ENCODE measurements at regions not wholly inside any gene's neighbourhood (a gene's known extent, or its start where the extent isn't known, plus 50 kb on each side); places are given as distances from the start of the nearest gene placed in this dataset.
A peak's percentile ranks its signal among the peaks of the same experiment; 100 is the strongest.

DNA sequence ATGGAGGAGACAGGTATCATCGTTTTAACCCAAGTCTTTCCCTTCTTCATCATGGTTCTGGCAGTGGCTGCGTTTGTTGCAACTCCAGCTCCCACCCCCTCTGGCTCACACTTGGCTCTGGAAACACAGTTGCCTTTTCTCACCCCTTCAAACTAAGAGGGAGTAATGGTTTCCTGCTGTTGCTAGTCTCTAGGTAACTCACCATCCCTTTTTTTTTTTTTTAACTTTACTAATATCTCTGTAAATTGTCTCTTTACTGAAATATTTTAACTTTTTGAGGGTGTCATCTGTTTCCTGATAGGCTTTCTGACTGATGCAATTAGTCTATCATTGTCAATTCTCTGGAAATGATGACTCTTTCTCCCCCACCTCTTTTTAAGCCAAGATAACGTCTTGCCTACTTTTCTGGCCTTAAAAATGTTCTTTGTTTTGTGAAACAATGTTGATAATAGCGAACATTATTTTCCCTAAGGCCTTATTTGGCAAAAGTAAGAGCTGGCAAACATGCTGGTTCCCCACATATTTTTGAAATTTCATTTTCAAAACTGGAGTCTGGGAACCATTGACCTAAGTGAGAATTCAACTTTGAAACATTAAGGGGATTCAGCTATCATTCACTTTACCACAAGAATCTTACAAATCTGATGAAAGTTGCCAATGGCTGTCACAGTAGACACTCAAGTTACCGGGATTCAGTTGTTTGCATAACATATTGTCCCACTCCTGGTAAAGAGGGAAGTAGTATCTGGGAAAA is 85.3 kb downstream of the LEPR start:
- Histone ChIP-seq H3K4me3 (ENCODE audit: low read length) (no peak overlapping the region), H3K27me3 (ENCODE audit: control insufficient read depth, insufficient read depth, low read length) (no peaks in the 10 kb centered on the region), H3K4me1 (ENCODE audit: control insufficient read depth, insufficient read depth, low read length) (no peaks in the 10 kb centered on the region), H3K9me3 (replicated peaks; ENCODE audit: control insufficient read depth, low read depth, low read length) (no peaks in the 10 kb centered on the region), H3K36me3 (ENCODE audit: control insufficient read depth, insufficient read depth, low read length) (no peaks in the 10 kb centered on the region), H3K27ac (ENCODE audit: low read length) (no peak overlapping the region)
- peak; percentile 46 for DNase-seq
- 17% methylated on average over 1 of the region's 5 CpGs for WGBS (ENCODE audit: insufficient coverage)

DNA sequence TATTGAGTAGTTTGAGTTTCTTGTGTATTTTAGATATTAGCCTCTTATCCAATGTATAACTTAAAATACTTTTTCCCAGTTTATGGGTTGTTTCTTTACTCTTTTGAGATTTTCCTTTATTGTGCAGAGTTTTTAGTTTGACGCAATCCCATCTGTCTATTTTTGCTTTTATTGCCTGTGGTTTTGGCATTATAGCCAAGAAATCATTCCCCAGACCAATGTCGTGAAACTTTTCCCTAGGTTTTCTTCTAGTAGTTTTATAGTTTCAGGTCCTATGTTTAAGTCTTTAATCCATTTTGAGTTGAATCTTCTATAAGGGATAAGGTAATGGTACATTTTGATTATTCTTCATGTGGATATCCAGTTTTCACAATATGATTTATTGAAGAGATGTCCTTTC is 87.6 kb downstream of the LEPR start:
- no peaks in the 10 kb centered on the region for H3K9me3 ChIP-seq (replicated peaks; ENCODE audit: control insufficient read depth, low read depth, low read length)
- no peaks in the 10 kb centered on the region for H3K36me3 ChIP-seq (ENCODE audit: control insufficient read depth, insufficient read depth, low read length)
- no peak overlapping the region for H3K27ac ChIP-seq (ENCODE audit: low read length)
- H3K27me3 ChIP-seq (ENCODE audit: control insufficient read depth, insufficient read depth, low read length) = no peaks in the 10 kb centered on the region
- no peaks in the 10 kb centered on the region for H3K4me1 ChIP-seq (ENCODE audit: control insufficient read depth, insufficient read depth, low read length)
- WGBS (ENCODE audit: insufficient coverage) = no CpG with 5 or more reads among the region's 2 CpGs
- no peak overlapping the region for H3K4me3 ChIP-seq (ENCODE audit: low read length)
- DNase-seq = no peak

DNA sequence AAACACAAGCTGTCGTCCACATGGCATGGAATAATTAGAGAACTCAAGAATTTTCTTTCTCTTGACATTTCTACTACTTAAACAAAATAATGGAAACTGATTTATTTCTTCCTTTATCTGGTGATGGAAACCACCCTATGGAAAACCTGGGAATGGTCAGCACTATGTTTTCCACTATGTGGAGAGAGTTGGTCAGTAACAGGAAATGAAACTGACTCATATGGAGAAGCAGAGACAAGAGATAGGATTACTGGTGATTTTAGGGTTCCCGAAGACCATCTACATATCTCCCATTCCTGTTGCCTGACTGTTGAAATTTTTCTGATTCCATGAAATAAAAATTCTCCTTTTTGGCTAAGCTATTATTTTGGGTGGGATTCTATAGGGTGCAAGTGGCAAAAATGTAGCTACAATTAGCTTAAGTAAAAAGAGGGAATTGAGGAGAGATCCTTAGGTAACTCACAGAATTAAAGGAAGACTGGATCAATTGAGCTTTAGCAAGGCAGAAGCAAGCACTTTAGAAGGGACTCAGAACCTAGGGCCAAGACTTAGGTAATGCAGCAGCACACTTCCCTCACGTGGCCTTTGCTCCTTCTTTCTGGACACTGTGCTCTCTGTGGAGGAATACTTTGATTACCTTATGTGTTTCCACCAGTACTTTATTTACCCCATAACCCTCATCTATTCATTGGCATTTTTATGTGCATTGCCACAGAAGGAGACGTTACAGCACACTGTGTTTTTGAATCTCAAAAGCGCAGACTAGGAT is 89.6 kb downstream of the LEPR start:
- Histone ChIP-seq H3K27ac (ENCODE audit: low read length) (no peak overlapping the region), H3K36me3 (ENCODE audit: control insufficient read depth, insufficient read depth, low read length) (no peaks in the 10 kb centered on the region), H3K4me1 (ENCODE audit: control insufficient read depth, insufficient read depth, low read length) (no peaks in the 10 kb centered on the region), H3K9me3 (replicated peaks; ENCODE audit: control insufficient read depth, low read depth, low read length) (no peaks in the 10 kb centered on the region), H3K27me3 (ENCODE audit: control insufficient read depth, insufficient read depth, low read length) (no peaks in the 10 kb centered on the region), H3K4me3 (ENCODE audit: low read length) (no peak overlapping the region)
- DNase-seq = no peak
- WGBS (ENCODE audit: insufficient coverage) = 60% methylated on average over 2 of the region's 5 CpGs

DNA sequence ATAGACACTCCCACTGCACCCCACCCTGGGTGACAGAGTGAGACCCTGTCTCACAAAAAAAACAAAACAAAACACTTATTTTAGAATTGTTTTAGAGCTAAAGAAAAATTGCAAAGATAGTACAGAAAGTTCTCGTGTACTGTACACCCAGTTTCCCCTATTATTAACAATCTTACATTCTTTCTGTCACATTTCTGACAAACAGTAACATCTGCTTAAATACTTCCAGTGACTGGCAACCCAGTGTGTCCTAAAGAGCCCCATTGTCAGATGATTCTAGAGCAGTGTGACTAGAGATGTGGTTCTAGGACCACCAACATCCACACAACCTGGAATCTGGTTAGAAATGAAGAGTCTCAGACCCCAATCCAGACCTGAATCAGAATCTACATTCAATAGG is 90.5 kb downstream of the LEPR start:
- Histone ChIP-seq H3K4me1 (ENCODE audit: control insufficient read depth, insufficient read depth, low read length) (no peaks in the 10 kb centered on the region), H3K36me3 (ENCODE audit: control insufficient read depth, insufficient read depth, low read length) (no peaks in the 10 kb centered on the region), H3K9me3 (replicated peaks; ENCODE audit: control insufficient read depth, low read depth, low read length) (no peaks in the 10 kb centered on the region), H3K27ac (ENCODE audit: low read length) (no peak overlapping the region), H3K27me3 (ENCODE audit: control insufficient read depth, insufficient read depth, low read length) (no peaks in the 10 kb centered on the region), H3K4me3 (ENCODE audit: low read length) (no peak overlapping the region)
- no CpG with 5 or more reads among the region's 1 CpG for WGBS (ENCODE audit: insufficient coverage)
- no peak for DNase-seq

DNA sequence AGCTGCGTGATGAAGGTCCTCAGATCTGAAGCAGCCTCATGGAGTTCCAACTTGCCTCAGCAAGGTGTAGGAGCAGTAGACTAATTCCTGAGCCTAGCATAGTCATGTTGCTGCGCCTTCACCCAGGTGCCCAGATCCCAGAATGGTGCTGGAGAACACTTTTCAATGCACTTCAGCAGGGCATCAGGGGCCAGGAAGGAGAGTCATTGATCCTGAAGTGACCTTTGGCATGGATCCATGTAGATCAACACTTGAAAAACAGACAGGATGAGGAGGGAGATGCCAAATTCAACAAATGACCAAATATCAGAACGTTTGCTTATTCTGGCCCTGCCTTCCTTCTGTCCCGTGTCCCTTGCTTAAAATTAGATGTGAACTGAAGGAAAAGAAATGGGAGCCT is 91.9 kb downstream of the LEPR start:
- no peaks in the 10 kb centered on the region for H3K36me3 ChIP-seq (ENCODE audit: control insufficient read depth, insufficient read depth, low read length)
- H3K4me3 ChIP-seq (ENCODE audit: low read length) = no peak overlapping the region
- DNase-seq = no peak
- no peak overlapping the region for H3K27ac ChIP-seq (ENCODE audit: low read length)
- 93% methylated on average over 3 of the region's 4 CpGs for WGBS (ENCODE audit: insufficient coverage)
- no peaks in the 10 kb centered on the region for H3K27me3 ChIP-seq (ENCODE audit: control insufficient read depth, insufficient read depth, low read length)
- no peaks in the 10 kb centered on the region for H3K4me1 ChIP-seq (ENCODE audit: control insufficient read depth, insufficient read depth, low read length)
- H3K9me3 ChIP-seq (replicated peaks; ENCODE audit: control insufficient read depth, low read depth, low read length) = no peaks in the 10 kb centered on the region

DNA sequence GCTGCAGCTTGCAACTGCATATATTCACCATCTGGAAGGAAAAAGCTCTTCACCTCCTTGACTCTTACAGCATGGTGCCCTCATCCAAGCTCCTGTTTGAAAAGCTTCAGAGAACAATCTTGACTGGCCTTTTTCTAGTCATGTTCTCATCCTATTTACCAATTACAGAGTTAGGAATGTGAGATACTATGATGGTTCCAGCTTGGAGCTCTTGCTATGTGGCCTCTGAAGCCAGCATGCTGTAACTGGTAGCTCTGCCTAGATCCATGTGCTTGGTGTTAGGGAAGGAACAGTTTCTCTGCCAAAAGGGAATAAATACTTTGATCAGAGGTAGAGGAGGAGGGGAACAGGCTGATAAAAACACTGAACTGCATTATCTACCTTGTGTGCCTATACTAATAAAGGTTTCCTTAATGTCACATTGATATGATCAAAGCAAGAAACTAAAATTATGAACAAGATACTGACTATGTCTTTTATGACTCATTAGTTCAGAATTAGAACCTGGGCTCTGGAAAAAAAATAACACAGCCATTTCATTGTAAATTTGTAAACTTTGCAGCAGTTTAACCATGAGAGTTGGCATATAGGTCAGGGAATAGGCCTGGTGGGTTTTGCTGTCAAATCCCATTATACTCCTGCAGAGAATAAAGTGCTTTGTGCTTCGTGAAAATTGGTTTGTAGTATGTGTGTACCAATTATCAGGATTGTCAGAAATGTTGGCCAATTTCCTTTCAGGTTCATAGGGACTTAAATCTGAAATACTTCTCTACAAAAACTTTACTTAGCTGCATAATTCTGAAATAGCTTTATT is 92.7 kb downstream of the LEPR start:
- Histone ChIP-seq H3K27ac (ENCODE audit: low read length) (no peak overlapping the region), H3K4me1 (ENCODE audit: control insufficient read depth, insufficient read depth, low read length) (no peaks in the 10 kb centered on the region), H3K9me3 (replicated peaks; ENCODE audit: control insufficient read depth, low read depth, low read length) (no peaks in the 10 kb centered on the region), H3K36me3 (ENCODE audit: control insufficient read depth, insufficient read depth, low read length) (no peaks in the 10 kb centered on the region), H3K27me3 (ENCODE audit: control insufficient read depth, insufficient read depth, low read length) (no peaks in the 10 kb centered on the region), H3K4me3 (ENCODE audit: low read length) (no peak overlapping the region)
- WGBS (ENCODE audit: insufficient coverage) = no CpG with 5 or more reads among the region's 1 CpG
- DNase-seq = no peak

DNA sequence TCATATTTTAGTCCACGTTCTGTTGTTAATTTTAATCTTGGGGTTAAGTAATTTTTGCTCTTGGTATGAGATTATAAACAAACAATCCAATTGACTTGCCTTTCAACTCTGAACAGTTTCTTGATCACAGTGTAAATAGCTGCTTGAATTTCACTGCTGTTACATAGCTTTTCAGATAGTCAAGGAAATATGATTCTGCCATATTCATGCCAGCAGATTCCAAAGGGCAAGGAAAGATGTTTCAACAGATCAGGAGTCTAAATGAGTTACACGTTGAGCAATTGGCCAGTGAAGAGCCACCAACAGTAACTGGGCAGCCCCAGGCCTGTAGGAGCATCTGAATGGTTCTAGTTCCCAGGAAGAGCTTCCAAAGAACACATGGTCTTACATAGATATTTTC is 93.6 kb downstream of the LEPR start:
- peak; percentile 32 for DNase-seq
- 14% methylated on average over 1 of the region's 2 CpGs for WGBS (ENCODE audit: insufficient coverage)
- Histone ChIP-seq H3K9me3 (replicated peaks; ENCODE audit: control insufficient read depth, low read depth, low read length) (no peaks in the 10 kb centered on the region), H3K27me3 (ENCODE audit: control insufficient read depth, insufficient read depth, low read length) (no peaks in the 10 kb centered on the region), H3K27ac (ENCODE audit: low read length) (no peak overlapping the region), H3K4me1 (ENCODE audit: control insufficient read depth, insufficient read depth, low read length) (no peaks in the 10 kb centered on the region), H3K36me3 (ENCODE audit: control insufficient read depth, insufficient read depth, low read length) (no peaks in the 10 kb centered on the region), H3K4me3 (ENCODE audit: low read length) (no peak overlapping the region)

DNA sequence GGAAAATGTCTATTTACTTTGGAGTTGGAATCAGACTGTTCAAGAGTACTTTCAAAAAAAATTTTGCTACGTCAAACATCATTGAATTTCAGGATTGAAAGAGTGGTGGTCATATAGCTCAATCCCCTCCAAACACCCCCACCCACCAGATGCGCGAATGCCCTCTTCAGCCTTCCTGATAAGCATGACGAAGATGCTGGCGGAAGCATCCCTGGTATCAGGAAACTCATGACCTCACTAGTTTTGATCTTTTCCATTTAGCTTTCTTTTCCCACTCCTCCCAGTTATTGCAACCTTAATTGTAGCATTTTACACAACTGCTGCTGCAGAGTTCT is 104.4 kb downstream of the LEPR start:
- DNase-seq = peak; percentile 23
- no CpG with 5 or more reads among the region's 5 CpGs for WGBS (ENCODE audit: insufficient coverage)

DNA sequence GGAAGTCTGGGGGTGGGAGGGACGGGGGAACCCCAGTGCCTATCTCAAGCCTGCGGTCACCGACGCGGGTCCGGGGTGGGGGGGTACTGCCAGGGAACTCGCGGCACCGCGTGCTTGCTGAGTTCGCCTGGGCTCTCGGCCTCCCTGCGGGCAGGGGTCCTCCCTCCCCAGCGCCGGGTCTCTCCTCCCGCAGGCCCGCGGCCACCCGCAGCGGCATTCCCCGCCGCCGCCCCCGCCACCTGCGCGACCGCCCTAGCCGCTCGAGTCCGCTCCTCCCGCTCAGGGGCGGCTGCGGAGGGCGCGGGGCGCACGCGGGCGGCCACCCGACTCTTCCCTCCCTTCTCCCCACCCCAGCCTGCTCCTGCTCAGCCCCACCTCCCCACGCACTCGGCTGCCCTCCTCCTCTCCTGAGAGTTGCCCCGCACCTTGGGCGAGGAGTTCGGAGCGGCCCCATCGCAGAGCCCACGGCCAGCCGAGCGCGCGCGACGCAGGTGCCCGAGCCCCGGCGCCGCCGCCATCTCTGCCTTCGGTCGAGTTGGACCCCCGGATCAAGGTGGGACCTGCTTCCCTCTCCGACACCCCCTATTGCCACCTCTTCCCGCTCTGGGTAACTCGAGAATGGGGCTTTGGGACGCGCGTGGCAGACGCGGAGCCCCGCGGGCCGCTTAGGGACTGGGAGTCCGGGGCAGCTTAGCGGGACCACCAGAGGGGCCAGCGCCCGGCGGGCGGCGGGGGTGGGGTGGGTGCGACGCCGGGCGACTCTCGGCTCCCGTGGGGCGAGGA is 105.0 kb downstream of the LEPR start:
- no peak overlapping the region for H3K27ac ChIP-seq (ENCODE audit: low read length)

More for the DNA sequence above, 104.4 kb downstream of the LEPR start:
- H3K27ac ChIP-seq (ENCODE audit: low read length) = no peak overlapping the region
- H3K4me3 ChIP-seq (ENCODE audit: low read length) = peak overlapping the region; percentile 6
- no peaks in the 10 kb centered on the region for H3K36me3 ChIP-seq (ENCODE audit: control insufficient read depth, insufficient read depth, low read length)
- peaks cover 24% of the 10 kb centered on the region for H3K27me3 ChIP-seq (ENCODE audit: control insufficient read depth, insufficient read depth, low read length)
- H3K4me1 ChIP-seq (ENCODE audit: control insufficient read depth, insufficient read depth, low read length) = peaks cover 2% of the 10 kb centered on the region
- no peaks in the 10 kb centered on the region for H3K9me3 ChIP-seq (replicated peaks; ENCODE audit: control insufficient read depth, low read depth, low read length)

More for the DNA sequence above, 105.0 kb downstream of the LEPR start:
- Histone ChIP-seq H3K27me3 (ENCODE audit: control insufficient read depth, insufficient read depth, low read length) (peaks cover 24% of the 10 kb centered on the region), H3K9me3 (replicated peaks; ENCODE audit: control insufficient read depth, low read depth, low read length) (no peaks in the 10 kb centered on the region), H3K4me3 (ENCODE audit: low read length) (peak overlapping the region; percentile 28), H3K4me1 (ENCODE audit: control insufficient read depth, insufficient read depth, low read length) (peaks cover 2% of the 10 kb centered on the region), H3K36me3 (ENCODE audit: control insufficient read depth, insufficient read depth, low read length) (no peaks in the 10 kb centered on the region)
- DNase-seq = peak; percentile 33
- under 1% methylated on average over 75 of the region's 87 CpGs for WGBS (ENCODE audit: insufficient coverage)
